Parathyroid adenoma (tissue), 2 donors: ENCODE measurements at regions not wholly inside any gene's neighbourhood (a gene's known extent, or its start where the extent isn't known, plus 50 kb on each side); places are given as distances from the start of the nearest gene placed in this dataset.
A peak's percentile ranks its signal among the peaks of the same experiment; 100 is the strongest.

Source experiments
- H2AFZ ChIP-seq: fragments of 300-600 bp; sonication (generic); one replicate; pipeline ENCODE4 v1.7.0; 2017; ENCODE audit warnings: antibody characterized with exemption, mild to moderate bottlenecking
- H3K27ac ChIP-seq: fragments of 300-600 bp; sonication (generic); one replicate; pipeline ENCODE4 v1.7.0; 2017
- H3K27me3 ChIP-seq: fragments of 300-600 bp; sonication (generic); one replicate; pipeline ENCODE4 v1.7.0; 2017; ENCODE audit warnings: low read length; ENCODE audit not compliant: control insufficient read depth, insufficient read depth
- H3K36me3 ChIP-seq: fragments of 300-600 bp; sonication (generic); one replicate; pipeline ENCODE4 v1.7.0; 2017; ENCODE audit warnings: low read length; ENCODE audit not compliant: control insufficient read depth, insufficient read depth
- H3K4me1 ChIP-seq: fragments of 300-600 bp; sonication (generic); one replicate; pipeline ENCODE4 v1.7.0; 2017; ENCODE audit warnings: control low read depth
- H3K4me2 ChIP-seq: fragments of 300-600 bp; sonication (generic); one replicate; pipeline ENCODE4 v1.7.0; 2017; ENCODE audit warnings: low read length
- H3K4me3 ChIP-seq: fragments of 300-600 bp; sonication (generic); one replicate; pipeline ENCODE4 v1.7.0; 2017; ENCODE audit warnings: low read depth, low read length
- H3K79me2 ChIP-seq: fragments of 300-600 bp; sonication (generic); one replicate; pipeline ENCODE4 v1.7.0; 2017; ENCODE audit warnings: control low read depth
- H3K9ac ChIP-seq: fragments of 300-600 bp; sonication (generic); one replicate; pipeline ENCODE4 v1.7.0; 2017; ENCODE audit warnings: mild to moderate bottlenecking
- H3K9me3 ChIP-seq: fragments of 300-600 bp; sonication (generic); one replicate; pipeline ENCODE4 v1.7.0; 2017; ENCODE audit warnings: low read length; ENCODE audit not compliant: control insufficient read depth
- TF ChIP-seq, protein P1 (sequence below): fragments of 300-600 bp; sonication (generic); IDR thresholded peaks from one replicate; pipeline ENCODE4 v1.7.0; 2017; ENCODE audit warnings: antibody characterized with exemption, mild to moderate bottlenecking
- donor health status: primary hyperparathyroidism.

DNA sequence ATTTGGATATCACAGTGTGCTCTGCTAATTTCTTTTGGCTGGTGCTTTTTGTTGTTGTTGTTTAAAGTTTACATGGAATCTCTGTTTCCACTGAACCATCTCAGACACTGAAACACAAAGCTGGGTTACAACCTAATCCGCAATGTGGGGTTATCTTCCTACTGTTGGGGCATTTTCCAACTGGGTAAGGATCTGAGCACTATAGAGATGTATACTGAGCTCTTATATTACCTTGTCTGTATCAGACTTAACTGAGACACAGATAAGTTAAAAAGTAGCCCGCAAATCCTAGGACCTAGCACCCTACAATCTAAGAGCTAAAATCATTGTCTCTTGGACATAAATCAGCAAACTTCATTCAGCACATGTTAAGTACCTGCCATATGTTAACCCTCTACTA, 169.2 kb downstream of the LTN1 start:
- Histone ChIP-seq H3K27ac (no peak overlapping the region), H2AFZ (peak overlapping the region; percentile 5), H3K79me2 (no peaks in the 10 kb centered on the region), H3K4me3 (no peak overlapping the region), H3K36me3 (no peaks in the 10 kb centered on the region), H3K4me1 (peaks cover 3% of the 10 kb centered on the region), H3K9ac (no peak overlapping the region), H3K9me3 (no peaks in the 10 kb centered on the region), H3K27me3 (no peaks in the 10 kb centered on the region), H3K4me2 (no peak overlapping the region)
- TF ChIP-seq, protein P1, sequence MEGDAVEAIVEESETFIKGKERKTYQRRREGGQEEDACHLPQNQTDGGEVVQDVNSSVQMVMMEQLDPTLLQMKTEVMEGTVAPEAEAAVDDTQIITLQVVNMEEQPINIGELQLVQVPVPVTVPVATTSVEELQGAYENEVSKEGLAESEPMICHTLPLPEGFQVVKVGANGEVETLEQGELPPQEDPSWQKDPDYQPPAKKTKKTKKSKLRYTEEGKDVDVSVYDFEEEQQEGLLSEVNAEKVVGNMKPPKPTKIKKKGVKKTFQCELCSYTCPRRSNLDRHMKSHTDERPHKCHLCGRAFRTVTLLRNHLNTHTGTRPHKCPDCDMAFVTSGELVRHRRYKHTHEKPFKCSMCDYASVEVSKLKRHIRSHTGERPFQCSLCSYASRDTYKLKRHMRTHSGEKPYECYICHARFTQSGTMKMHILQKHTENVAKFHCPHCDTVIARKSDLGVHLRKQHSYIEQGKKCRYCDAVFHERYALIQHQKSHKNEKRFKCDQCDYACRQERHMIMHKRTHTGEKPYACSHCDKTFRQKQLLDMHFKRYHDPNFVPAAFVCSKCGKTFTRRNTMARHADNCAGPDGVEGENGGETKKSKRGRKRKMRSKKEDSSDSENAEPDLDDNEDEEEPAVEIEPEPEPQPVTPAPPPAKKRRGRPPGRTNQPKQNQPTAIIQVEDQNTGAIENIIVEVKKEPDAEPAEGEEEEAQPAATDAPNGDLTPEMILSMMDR, result no peak

DNA sequence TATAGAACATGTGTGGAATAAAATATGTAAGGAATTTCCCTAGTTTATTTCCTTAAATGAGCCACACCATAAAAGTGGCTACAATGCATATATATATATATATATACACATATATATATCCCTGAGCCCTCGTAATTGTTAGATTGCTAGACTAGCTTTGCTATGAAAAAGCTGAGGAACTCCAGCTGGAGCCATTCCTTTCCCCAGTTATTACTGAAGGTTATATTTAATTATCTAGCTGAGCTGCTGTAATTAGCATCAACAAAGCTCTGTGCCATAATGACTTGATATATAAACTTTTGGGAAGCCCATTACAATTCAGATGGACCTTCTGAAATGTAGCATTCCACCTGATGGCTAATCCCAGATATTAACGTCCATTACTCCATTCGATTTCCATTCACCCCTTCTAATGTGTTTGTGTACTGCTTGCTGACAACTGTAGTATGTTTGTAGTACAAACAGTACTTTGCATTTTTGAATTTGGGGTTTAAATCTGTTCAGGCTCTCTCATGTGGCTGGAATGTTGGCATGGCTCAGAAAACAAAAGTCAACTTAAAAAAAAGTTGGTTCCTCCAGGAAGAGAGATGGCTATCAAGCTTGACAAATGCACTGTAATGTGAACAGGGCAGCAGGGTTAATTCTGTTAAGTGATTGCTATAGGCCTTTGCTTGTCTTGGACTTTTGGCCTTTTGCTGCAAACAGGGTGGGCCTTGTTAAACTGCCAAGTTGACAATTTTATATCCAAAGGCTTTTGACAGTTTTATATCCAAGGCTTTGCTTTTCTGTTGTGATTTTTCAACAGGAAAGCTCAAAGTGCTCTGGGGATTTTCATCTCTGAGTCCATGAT, 170.0 kb downstream of the LTN1 start:
- TF ChIP-seq, protein P1, result no peak
- H3K79me2 ChIP-seq, result no peaks in the 10 kb centered on the region
- no peak overlapping the region for H3K27ac ChIP-seq
- peaks cover 3% of the 10 kb centered on the region for H3K4me1 ChIP-seq
- H3K36me3 ChIP-seq, result no peaks in the 10 kb centered on the region
- H3K9ac ChIP-seq, result no peak overlapping the region
- peak overlapping the region; percentile 9 for H3K4me2 ChIP-seq
- peak overlapping the region; percentile 5 for H2AFZ ChIP-seq
- no peaks in the 10 kb centered on the region for H3K9me3 ChIP-seq
- no peaks in the 10 kb centered on the region for H3K27me3 ChIP-seq
- H3K4me3 ChIP-seq, result no peak overlapping the region

DNA sequence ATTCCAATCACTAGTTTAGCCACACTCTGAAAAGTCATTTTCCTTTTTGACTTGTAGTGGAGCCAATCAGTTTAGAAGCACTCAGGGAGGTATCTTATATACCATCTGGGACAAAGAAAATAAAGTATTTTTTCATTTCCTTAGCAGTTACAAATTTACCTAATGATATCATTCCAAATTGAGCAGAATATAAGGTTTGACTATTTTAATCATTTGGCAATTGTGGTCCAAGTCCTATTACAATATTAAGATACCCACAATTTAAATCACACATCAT, 170.6 kb downstream of the LTN1 start:
- Histone ChIP-seq H3K79me2 (no peaks in the 10 kb centered on the region), H3K9me3 (no peaks in the 10 kb centered on the region), H3K36me3 (no peaks in the 10 kb centered on the region), H3K4me2 (peak overlapping the region; percentile 38), H3K27me3 (no peaks in the 10 kb centered on the region), H3K4me3 (no peak overlapping the region), H2AFZ (no peak overlapping the region), H3K27ac (no peak overlapping the region), H3K9ac (no peak overlapping the region), H3K4me1 (peaks cover 3% of the 10 kb centered on the region)
- TF ChIP-seq, protein P1, result no peak

DNA sequence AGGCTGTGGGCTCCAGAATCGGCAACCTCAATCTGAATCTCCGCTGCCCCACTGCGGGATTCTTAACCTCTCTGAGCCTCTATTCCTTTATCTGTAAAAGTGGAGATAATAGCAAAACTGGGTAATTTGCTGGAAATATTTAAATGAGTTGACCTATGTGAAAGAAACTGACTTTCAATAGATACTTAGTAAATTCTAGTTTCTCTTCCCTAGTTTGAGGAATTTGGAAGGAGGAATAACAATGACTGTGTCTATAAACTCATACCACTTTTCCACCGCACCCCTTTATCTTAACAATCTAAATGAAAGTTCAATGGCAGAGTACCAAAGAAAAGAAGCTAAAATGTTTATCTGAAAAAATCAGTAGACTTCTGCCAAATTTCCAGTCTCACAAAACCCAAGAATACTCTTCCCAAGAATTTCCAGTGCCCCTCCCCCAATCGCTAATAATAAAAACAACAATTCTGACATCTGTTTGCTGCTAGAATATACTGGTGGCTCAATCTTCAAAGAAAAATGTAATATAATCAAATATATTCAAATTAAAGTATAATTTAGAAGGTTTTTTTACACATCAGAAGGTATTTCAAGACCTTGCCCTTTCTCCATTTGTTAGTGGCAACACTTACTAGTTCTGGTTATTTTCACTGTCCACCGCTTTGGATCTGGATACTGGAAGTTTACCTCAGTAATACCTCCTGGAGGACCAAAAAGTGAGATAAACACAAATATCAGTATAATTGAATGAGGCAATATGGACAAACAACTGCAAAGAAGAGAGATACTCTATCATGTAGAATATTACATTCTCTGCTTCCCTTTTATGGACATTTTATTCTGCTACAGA, 171.2 kb downstream of the LTN1 start:
- Histone ChIP-seq H3K9ac (no peak overlapping the region), H3K27me3 (no peaks in the 10 kb centered on the region), H3K27ac (no peak overlapping the region), H3K4me2 (peak overlapping the region; percentile 38), H3K4me1 (peaks cover 3% of the 10 kb centered on the region), H3K4me3 (no peak overlapping the region), H2AFZ (no peak overlapping the region), H3K79me2 (no peaks in the 10 kb centered on the region), H3K9me3 (no peaks in the 10 kb centered on the region), H3K36me3 (no peaks in the 10 kb centered on the region)
- TF ChIP-seq, protein P1, result no peak
